Brain microvascular endothelial cell (primary cell): ENCODE measurements at regions not wholly inside any gene's neighbourhood (a gene's known extent, or its start where the extent isn't known, plus 50 kb on each side); places are given as distances from the start of the nearest gene placed in this dataset.

Source experiments
- DNase-seq: peaks from one replicate; pipeline ENCODE4 v3.0.0-alpha.2; 2020
- H3K27ac ChIP-seq: fragments of 250-450 bp; sonication (Bioruptor Pico); 2 replicates; pipeline ENCODE4 v1.5.1; 2020; ENCODE audit warnings: mild to moderate bottlenecking, moderate library complexity
- H3K27me3 ChIP-seq: fragments of 250-450 bp; sonication (Bioruptor Pico); replicated peaks from 2 replicates; pipeline ENCODE4 v1.5.1; 2020; ENCODE audit warnings: mild to moderate bottlenecking
- H3K36me3 ChIP-seq: fragments of 250-450 bp; sonication (Bioruptor Pico); replicated peaks from 2 replicates; pipeline ENCODE4 v1.5.1; 2020; ENCODE audit warnings: mild to moderate bottlenecking
- H3K4me3 ChIP-seq: 2 replicates; pipeline ENCODE4 v1.5.1; 2011; ENCODE audit warnings: low read depth, mild to moderate bottlenecking, control low read depth, low read length, moderate library complexity
- CTCF ChIP-seq: IDR thresholded peaks from 2 replicates; pipeline ENCODE4 v1.5.1; 2011; ENCODE audit warnings: low read depth, mild to moderate bottlenecking, moderate library complexity, low read length, control low read depth, inconsistent platforms; ENCODE audit errors: missing control alignments
- in situ Hi-C: cut with HindIII; loops from 2 replicates; pipeline ENCODE4 v1.10.0; 2017; ENCODE audit warnings: low sequenced_read_pairs, low pct_ligation_motif_present

GRCh38 chr14:40199101-40199500, 766.9 kb upstream of the FBXO33 start:
- no peak overlapping the region for H3K4me3 ChIP-seq
- TF ChIP-seq CTCF, result no peak
- in situ Hi-C loops, result no loop called here
- H3K36me3 ChIP-seq, result no peaks in the 10 kb centered on the region
- H3K27ac ChIP-seq, result no peak overlapping the region
- DNase-seq, result no peak
- H3K27me3 ChIP-seq, result no peaks in the 10 kb centered on the region

- Histone ChIP-seq H3K4me3 (no peak overlapping the region), H3K27me3 (no peaks in the 10 kb centered on the region), H3K27ac (no peak overlapping the region), H3K36me3 (no peaks in the 10 kb centered on the region)
- TF ChIP-seq CTCF, result no peak
- in situ Hi-C loops, result no loop called here
- no peak for DNase-seq
These were observed 765.1 kb upstream of the FBXO33 start for GRCh38 chr14:40197344-40197743.

GRCh38 chr14:40188006-40188405, 755.8 kb upstream of the FBXO33 start:
- no peak overlapping the region for H3K4me3 ChIP-seq
- H3K27me3 ChIP-seq, result no peaks in the 10 kb centered on the region
- no peak overlapping the region for H3K27ac ChIP-seq
- in situ Hi-C loops, result no loop called here
- no peaks in the 10 kb centered on the region for H3K36me3 ChIP-seq
- DNase-seq, result no peak
- TF ChIP-seq CTCF, result no peak

GRCh38 chr14:40164083-40164482, 731.9 kb upstream of the FBXO33 start:
- H3K27me3 ChIP-seq, result no peaks in the 10 kb centered on the region
- in situ Hi-C loops, result no loop called here
- H3K4me3 ChIP-seq, result no peak overlapping the region
- H3K36me3 ChIP-seq, result no peaks in the 10 kb centered on the region
- no peak for DNase-seq
- no peak for TF ChIP-seq CTCF
- no peak overlapping the region for H3K27ac ChIP-seq

- H3K4me3 ChIP-seq, result no peak overlapping the region
- H3K36me3 ChIP-seq, result no peaks in the 10 kb centered on the region
- H3K27ac ChIP-seq, result no peak overlapping the region
- H3K27me3 ChIP-seq, result no peaks in the 10 kb centered on the region
- TF ChIP-seq CTCF, result no peak
- no peak for DNase-seq
- in situ Hi-C loops, result no loop called here
These were observed 707.4 kb upstream of the FBXO33 start for GRCh38 chr14:40139657-40140056.

GRCh38 chr14:40133463-40133862, 701.2 kb upstream of the FBXO33 start:
- no peak for DNase-seq
- no peak overlapping the region for H3K27ac ChIP-seq
- no peaks in the 10 kb centered on the region for H3K36me3 ChIP-seq
- H3K4me3 ChIP-seq, result no peak overlapping the region
- H3K27me3 ChIP-seq, result no peaks in the 10 kb centered on the region
- no peak for TF ChIP-seq CTCF
- in situ Hi-C loops, result no loop called here
